ENCODE measurements at regions not wholly inside any gene's neighbourhood (a gene's known extent, or its start where the extent isn't known, plus 50 kb on each side); places are given as distances from the start of the nearest gene placed in this dataset.
"Not testable (repeated sequence)": the region's sequence is repeated elsewhere in the genome, so short reads cannot be mapped to it uniquely, and the experiment has no call there.

- Mint-ChIP-seq H3K36me3 (peaks cover 0 to 6% of the 10 kb centered on the region in 2 donors), H3K27me3 (peaks cover 1 to 6% of the 10 kb centered on the region in 2 donors), H3K9me3 (peaks cover 0 to 6% (median 0%) of the 10 kb centered on the region in 8 donors), H3K4me3 (peak overlapping the region in 4 of 8 donors; percentile 1 to 65 (median 22)), H3K4me1 (peaks cover 4 to 14% (median 10%) of the 10 kb centered on the region in 4 donors), H3K27ac (peak overlapping the region in 2 of 7 donors; percentile 31 to 60)
- Histone ChIP-seq H3K4me1 (ENCODE audit: insufficient read depth, low read length) (peaks cover 6% of the 10 kb centered on the region), H3K27ac (ENCODE audit: low read depth, low read length) (no peak overlapping the region), H3K9me3 (ENCODE audit: control insufficient read depth in 1 of 2, low read length in 2 of 2) (no peaks in the 10 kb centered on the region), H3K4me3 (ENCODE audit: low read length in 2 of 2) (no peak overlapping the region), H3K36me3 (ENCODE audit: insufficient read depth, low read length) (no peaks in the 10 kb centered on the region), H3K27me3 (ENCODE audit: insufficient read depth, low read length) (no peaks in the 10 kb centered on the region)
- CTCF ChIA-PET (ENCODE audit: partially characterized antibody): interaction anchor here (1.3 to 1.7 kb wide), 2 partner anchors 10 to 14 kb away, joined by 4 to 5 read pairs; no protein-coding TSS in a partner anchor
- DNase-seq: peak in 3 of 5 donors; percentile 15 to 23 (median 17)
- POLR2A ChIA-PET (ENCODE audit: partially characterized antibody): no interaction called here
- intact Hi-C loops (cut with micrococcal nuclease): no loop called here
Measured at GRCh38 chr17:6924208-6924607, 71.6 kb upstream of the ALOX12 start.

- Mint-ChIP-seq H3K27ac (no peak overlapping the region), H3K4me3 (no peak overlapping the region), H3K27me3 (peaks cover 0 to 1% of the 10 kb centered on the region in 2 donors), H3K9me3 (peaks cover 0 to 6% (median 0%) of the 10 kb centered on the region in 8 donors), H3K4me1 (peaks cover 4 to 14% (median 11%) of the 10 kb centered on the region in 4 donors), H3K36me3 (peaks cover 0 to 6% of the 10 kb centered on the region in 2 donors)
- intact Hi-C loops (cut with micrococcal nuclease): no loop called here
- H3K4me3 ChIP-seq (ENCODE audit: low read length in 2 of 2): no peak overlapping the region
- H3K4me1 ChIP-seq (ENCODE audit: insufficient read depth, low read length): peaks cover 6% of the 10 kb centered on the region
- no peaks in the 10 kb centered on the region for H3K27me3 ChIP-seq (ENCODE audit: insufficient read depth, low read length)
- ChIA-PET CTCF (ENCODE audit: partially characterized antibody) (interaction anchor here (1.0 to 2.5 kb wide), 2 partner anchors 12 to 95 kb away, joined by 3 to 9 read pairs; no protein-coding TSS in a partner anchor), POLR2A (ENCODE audit: partially characterized antibody) (no interaction called here)
- no peaks in the 10 kb centered on the region for H3K9me3 ChIP-seq (ENCODE audit: control insufficient read depth in 1 of 2, low read length in 2 of 2)
- no peak for DNase-seq
- no peak overlapping the region for H3K27ac ChIP-seq (ENCODE audit: low read depth, low read length)
- no peaks in the 10 kb centered on the region for H3K36me3 ChIP-seq (ENCODE audit: insufficient read depth, low read length)
Measured at GRCh38 chr17:6926667-6927066, 69.2 kb upstream of the ALOX12 start.

- H3K36me3 Mint-ChIP-seq: peaks cover 0 to 6% of the 10 kb centered on the region in 2 donors
- no peaks in the 10 kb centered on the region for H3K36me3 ChIP-seq (ENCODE audit: insufficient read depth, low read length)
- no peak overlapping the region for H3K27ac ChIP-seq (ENCODE audit: low read depth, low read length)
- intact Hi-C loops (cut with micrococcal nuclease): no loop called here
- H3K9me3 ChIP-seq (ENCODE audit: control insufficient read depth in 1 of 2, low read length in 2 of 2): no peaks in the 10 kb centered on the region
- H3K4me3 ChIP-seq (ENCODE audit: low read length in 2 of 2): no peak overlapping the region
- CTCF ChIA-PET (ENCODE audit: partially characterized antibody): interaction anchor here (0.9 to 2.5 kb wide), 3 partner anchors 13 to 94 kb away, joined by 3 to 9 read pairs (median 3); no protein-coding TSS in a partner anchor
- no peaks in the 10 kb centered on the region for H3K27me3 ChIP-seq (ENCODE audit: insufficient read depth, low read length)
- H3K4me3 Mint-ChIP-seq: no peak overlapping the region
- peaks cover 6% of the 10 kb centered on the region for H3K4me1 ChIP-seq (ENCODE audit: insufficient read depth, low read length)
- peaks cover 0 to 1% of the 10 kb centered on the region in 2 donors for H3K27me3 Mint-ChIP-seq
- peaks cover 0 to 6% (median 0%) of the 10 kb centered on the region in 8 donors for H3K9me3 Mint-ChIP-seq
- no peak for DNase-seq
- H3K27ac Mint-ChIP-seq: no peak overlapping the region
- POLR2A ChIA-PET (ENCODE audit: partially characterized antibody): no interaction called here
- peaks cover 4 to 14% (median 11%) of the 10 kb centered on the region in 4 donors for H3K4me1 Mint-ChIP-seq
Measured at GRCh38 chr17:6927290-6928126, 68.3 kb upstream of the ALOX12 start.

- Mint-ChIP-seq H3K9me3 (peaks cover 0 to 6% (median 0%) of the 10 kb centered on the region in 8 donors), H3K36me3 (peaks cover 0 to 6% of the 10 kb centered on the region in 2 donors), H3K27me3 (peaks cover 0 to 1% of the 10 kb centered on the region in 2 donors), H3K4me3 (no peak overlapping the region), H3K4me1 (peaks cover 4 to 14% (median 11%) of the 10 kb centered on the region in 4 donors), H3K27ac (no peak overlapping the region)
- DNase-seq: no peak
- CTCF ChIA-PET (ENCODE audit: partially characterized antibody): interaction anchor here (2.5 to 2.7 kb wide), 2 partner anchors 14 to 76 kb away, joined by 8 to 9 read pairs; no protein-coding TSS in a partner anchor
- Histone ChIP-seq H3K36me3 (ENCODE audit: insufficient read depth, low read length) (no peaks in the 10 kb centered on the region), H3K4me3 (ENCODE audit: low read length in 2 of 2) (no peak overlapping the region), H3K9me3 (ENCODE audit: control insufficient read depth in 1 of 2, low read length in 2 of 2) (no peaks in the 10 kb centered on the region), H3K4me1 (ENCODE audit: insufficient read depth, low read length) (peaks cover 6% of the 10 kb centered on the region), H3K27ac (ENCODE audit: low read depth, low read length) (no peak overlapping the region), H3K27me3 (ENCODE audit: insufficient read depth, low read length) (no peaks in the 10 kb centered on the region)
- intact Hi-C loops (cut with micrococcal nuclease): no loop called here
- POLR2A ChIA-PET (ENCODE audit: partially characterized antibody): no interaction called here
Measured at GRCh38 chr17:6928193-6928592, 67.7 kb upstream of the ALOX12 start.

GRCh38 chr17:6930749-6931148, 65.1 kb upstream of the ALOX12 start:
- Mint-ChIP-seq H3K27ac (no peak overlapping the region), H3K36me3 (peaks cover 0 to 4% of the 10 kb centered on the region in 2 donors), H3K9me3 (peaks cover 0 to 3% (median 0%) of the 10 kb centered on the region in 8 donors), H3K27me3 (no peaks in the 10 kb centered on the region), H3K4me1 (peaks cover 0 to 2% (median 0%) of the 10 kb centered on the region in 4 donors), H3K4me3 (no peak overlapping the region)
- CTCF ChIA-PET (ENCODE audit: partially characterized antibody): interaction anchor here (1.7 to 2.7 kb wide), 2 partner anchors 9 to 74 kb away, joined by 4 to 8 read pairs; no protein-coding TSS in a partner anchor
- H3K4me1 ChIP-seq (ENCODE audit: insufficient read depth, low read length): no peaks in the 10 kb centered on the region
- no peak overlapping the region for H3K4me3 ChIP-seq (ENCODE audit: low read length in 2 of 2)
- intact Hi-C loops (cut with micrococcal nuclease): no loop called here
- H3K27ac ChIP-seq (ENCODE audit: low read depth, low read length): no peak overlapping the region
- no peaks in the 10 kb centered on the region for H3K36me3 ChIP-seq (ENCODE audit: insufficient read depth, low read length)
- POLR2A ChIA-PET (ENCODE audit: partially characterized antibody): no interaction called here
- no peaks in the 10 kb centered on the region for H3K9me3 ChIP-seq (ENCODE audit: control insufficient read depth in 1 of 2, low read length in 2 of 2)
- no peaks in the 10 kb centered on the region for H3K27me3 ChIP-seq (ENCODE audit: insufficient read depth, low read length)
- DNase-seq: no peak

- H3K9me3 ChIP-seq (ENCODE audit: control insufficient read depth in 1 of 2, low read length in 2 of 2); intact Hi-C loops (cut with micrococcal nuclease); H3K4me3 ChIP-seq (ENCODE audit: low read length in 2 of 2); POLR2A ChIA-PET (ENCODE audit: partially characterized antibody); H3K27ac ChIP-seq (ENCODE audit: low read depth, low read length); H3K36me3 Mint-ChIP-seq; H3K27me3 Mint-ChIP-seq; H3K4me1 ChIP-seq (ENCODE audit: insufficient read depth, low read length); H3K4me1 Mint-ChIP-seq; H3K36me3 ChIP-seq (ENCODE audit: insufficient read depth, low read length); DNase-seq; H3K9me3 Mint-ChIP-seq; H3K27me3 ChIP-seq (ENCODE audit: insufficient read depth, low read length); H3K4me3 Mint-ChIP-seq: not testable (repeated sequence)
- H3K27ac Mint-ChIP-seq: peak overlapping the region in 1 of 7 donors; percentile 68
- CTCF ChIA-PET (ENCODE audit: partially characterized antibody): interaction anchor here (1.3 kb wide), 1 partner anchor 24 kb away, joined by 3 read pairs; no protein-coding TSS in a partner anchor
Measured at GRCh38 chr17:6934544-6934943, 61.3 kb upstream of the ALOX12 start.

- no peaks in the 10 kb centered on the region for H3K9me3 ChIP-seq (ENCODE audit: control insufficient read depth in 1 of 2, low read length in 2 of 2)
- H3K4me1 ChIP-seq (ENCODE audit: insufficient read depth, low read length): no peaks in the 10 kb centered on the region
- Mint-ChIP-seq H3K4me3 (peak overlapping the region; percentile 57 to 79 (median 64)), H3K27me3 (no peaks in the 10 kb centered on the region), H3K36me3 (peaks cover 0 to 4% of the 10 kb centered on the region in 2 donors), H3K27ac (peak overlapping the region in 6 of 7 donors; percentile 78 to 88 (median 81)), H3K4me1 (peaks cover 0 to 7% (median 2%) of the 10 kb centered on the region in 4 donors), H3K9me3 (peaks cover 0 to 3% (median 0%) of the 10 kb centered on the region in 8 donors)
- H3K27ac ChIP-seq (ENCODE audit: low read depth, low read length): peak overlapping the region; percentile 62
- H3K36me3 ChIP-seq (ENCODE audit: insufficient read depth, low read length): no peaks in the 10 kb centered on the region
- no peak overlapping the region for H3K4me3 ChIP-seq (ENCODE audit: low read length in 2 of 2)
- POLR2A ChIA-PET (ENCODE audit: partially characterized antibody): no interaction called here
- intact Hi-C loops (cut with micrococcal nuclease): no loop called here
- CTCF ChIA-PET (ENCODE audit: partially characterized antibody): no interaction called here
- DNase-seq: peak in 3 of 5 donors; percentile 21 to 55 (median 22)
- no peaks in the 10 kb centered on the region for H3K27me3 ChIP-seq (ENCODE audit: insufficient read depth, low read length)
Measured at GRCh38 chr17:6936370-6937028, 59.4 kb upstream of the ALOX12 start.
